ENCODE measurements at regions not wholly inside any gene's neighbourhood (a gene's known extent, or its start where the extent isn't known, plus 50 kb on each side); places are given as distances from the start of the nearest gene placed in this dataset.
"Not testable (repeated sequence)": the region's sequence is repeated elsewhere in the genome, so short reads cannot be mapped to it uniquely, and the experiment has no call there.

- Histone ChIP-seq H3K9ac (ENCODE audit: low read length) (no peak overlapping the region), H3K36me3 (ENCODE audit: control insufficient read depth, insufficient read depth, low read length) (no peaks in the 10 kb centered on the region), H3K27me3 (ENCODE audit: control insufficient read depth, insufficient read depth, low read length) (no peaks in the 10 kb centered on the region), H3K4me3 (ENCODE audit: low read length) (no peak overlapping the region), H3K4me1 (ENCODE audit: control insufficient read depth, insufficient read depth, low read length) (no peaks in the 10 kb centered on the region), H3K27ac (ENCODE audit: low read depth, low read length) (no peak overlapping the region)
Measured at GRCh38 chr4:149902242-149902641, 86.6 kb upstream of the IQCM start.

- Histone ChIP-seq H3K27me3 (ENCODE audit: control insufficient read depth, insufficient read depth, low read length) (no peaks in the 10 kb centered on the region), H3K9ac (ENCODE audit: low read length) (no peak overlapping the region), H3K27ac (ENCODE audit: low read depth, low read length) (no peak overlapping the region), H3K4me1 (ENCODE audit: control insufficient read depth, insufficient read depth, low read length) (no peaks in the 10 kb centered on the region), H3K4me3 (ENCODE audit: low read length) (no peak overlapping the region), H3K36me3 (ENCODE audit: control insufficient read depth, insufficient read depth, low read length) (no peaks in the 10 kb centered on the region)
Measured at GRCh38 chr4:149910177-149910576, 94.5 kb upstream of the IQCM start.

GRCh38 chr4:149910604-149911350 lies 95.1 kb upstream of the IQCM start:
- Histone ChIP-seq H3K27ac (ENCODE audit: low read depth, low read length) (no peak overlapping the region), H3K4me1 (ENCODE audit: control insufficient read depth, insufficient read depth, low read length) (no peaks in the 10 kb centered on the region), H3K9ac (ENCODE audit: low read length) (no peak overlapping the region), H3K4me3 (ENCODE audit: low read length) (no peak overlapping the region), H3K27me3 (ENCODE audit: control insufficient read depth, insufficient read depth, low read length) (no peaks in the 10 kb centered on the region), H3K36me3 (ENCODE audit: control insufficient read depth, insufficient read depth, low read length) (no peaks in the 10 kb centered on the region)

GRCh38 chr4:149911354-149911753 lies 95.7 kb upstream of the IQCM start:
- Histone ChIP-seq H3K9ac (ENCODE audit: low read length) (no peak overlapping the region), H3K27me3 (ENCODE audit: control insufficient read depth, insufficient read depth, low read length) (no peaks in the 10 kb centered on the region), H3K36me3 (ENCODE audit: control insufficient read depth, insufficient read depth, low read length) (no peaks in the 10 kb centered on the region), H3K4me1 (ENCODE audit: control insufficient read depth, insufficient read depth, low read length) (no peaks in the 10 kb centered on the region), H3K4me3 (ENCODE audit: low read length) (no peak overlapping the region), H3K27ac (ENCODE audit: low read depth, low read length) (no peak overlapping the region)

- no peaks in the 10 kb centered on the region for H3K27me3 ChIP-seq (ENCODE audit: control insufficient read depth, insufficient read depth, low read length)
- no peak overlapping the region for H3K27ac ChIP-seq (ENCODE audit: low read depth, low read length)
- no peak overlapping the region for H3K9ac ChIP-seq (ENCODE audit: low read length)
- no peak overlapping the region for H3K4me3 ChIP-seq (ENCODE audit: low read length)
- no peaks in the 10 kb centered on the region for H3K36me3 ChIP-seq (ENCODE audit: control insufficient read depth, insufficient read depth, low read length)
- H3K4me1 ChIP-seq (ENCODE audit: control insufficient read depth, insufficient read depth, low read length) = no peaks in the 10 kb centered on the region
Measured at GRCh38 chr4:149912000-149912399, 96.4 kb upstream of the IQCM start.

GRCh38 chr4:149914119-149915115 lies 98.8 kb upstream of the IQCM start:
- Histone ChIP-seq H3K4me3 (ENCODE audit: low read length) (no peak overlapping the region), H3K27ac (ENCODE audit: low read depth, low read length) (no peak overlapping the region), H3K4me1 (ENCODE audit: control insufficient read depth, insufficient read depth, low read length) (no peaks in the 10 kb centered on the region), H3K36me3 (ENCODE audit: control insufficient read depth, insufficient read depth, low read length) (no peaks in the 10 kb centered on the region), H3K27me3 (ENCODE audit: control insufficient read depth, insufficient read depth, low read length) (no peaks in the 10 kb centered on the region), H3K9ac (ENCODE audit: low read length) (no peak overlapping the region)

GRCh38 chr4:149915735-149916134 lies 100.1 kb upstream of the IQCM start:
- H3K9ac ChIP-seq (ENCODE audit: low read length); H3K4me1 ChIP-seq (ENCODE audit: control insufficient read depth, insufficient read depth, low read length): not testable (repeated sequence)

GRCh38 chr4:149923736-149924135 lies 108.1 kb upstream of the IQCM start:
- H3K27me3 ChIP-seq (ENCODE audit: control insufficient read depth, insufficient read depth, low read length) = no peaks in the 10 kb centered on the region

More at GRCh38 chr4:149915735-149916134, 100.1 kb upstream of the IQCM start:
- not testable (repeated sequence) for H3K4me3 ChIP-seq (ENCODE audit: low read length); H3K27me3 ChIP-seq (ENCODE audit: control insufficient read depth, insufficient read depth, low read length); H3K27ac ChIP-seq (ENCODE audit: low read depth, low read length); H3K36me3 ChIP-seq (ENCODE audit: control insufficient read depth, insufficient read depth, low read length)

GRCh38 chr4:149927514-149927913 lies 111.9 kb upstream of the IQCM start:
- Histone ChIP-seq H3K4me3 (ENCODE audit: low read length) (no peak overlapping the region), H3K27me3 (ENCODE audit: control insufficient read depth, insufficient read depth, low read length) (no peaks in the 10 kb centered on the region), H3K4me1 (ENCODE audit: control insufficient read depth, insufficient read depth, low read length) (no peaks in the 10 kb centered on the region), H3K36me3 (ENCODE audit: control insufficient read depth, insufficient read depth, low read length) (no peaks in the 10 kb centered on the region), H3K9ac (ENCODE audit: low read length) (no peak overlapping the region), H3K27ac (ENCODE audit: low read depth, low read length) (no peak overlapping the region)

More at GRCh38 chr4:149923736-149924135, 108.1 kb upstream of the IQCM start:
- Histone ChIP-seq H3K36me3 (ENCODE audit: control insufficient read depth, insufficient read depth, low read length) (no peaks in the 10 kb centered on the region), H3K4me3 (ENCODE audit: low read length) (no peak overlapping the region), H3K27ac (ENCODE audit: low read depth, low read length) (no peak overlapping the region), H3K9ac (ENCODE audit: low read length) (no peak overlapping the region), H3K4me1 (ENCODE audit: control insufficient read depth, insufficient read depth, low read length) (no peaks in the 10 kb centered on the region)

- Histone ChIP-seq H3K36me3 (ENCODE audit: control insufficient read depth, insufficient read depth, low read length) (no peaks in the 10 kb centered on the region), H3K4me1 (ENCODE audit: control insufficient read depth, insufficient read depth, low read length) (no peaks in the 10 kb centered on the region), H3K9ac (ENCODE audit: low read length) (no peak overlapping the region), H3K4me3 (ENCODE audit: low read length) (no peak overlapping the region), H3K27me3 (ENCODE audit: control insufficient read depth, insufficient read depth, low read length) (no peaks in the 10 kb centered on the region), H3K27ac (ENCODE audit: low read depth, low read length) (no peak overlapping the region)
Measured at GRCh38 chr4:149928507-149928906, 112.9 kb upstream of the IQCM start.

GRCh38 chr4:149931431-149931830 lies 115.8 kb upstream of the IQCM start:
- Histone ChIP-seq H3K27me3 (ENCODE audit: control insufficient read depth, insufficient read depth, low read length) (no peaks in the 10 kb centered on the region), H3K36me3 (ENCODE audit: control insufficient read depth, insufficient read depth, low read length) (no peaks in the 10 kb centered on the region), H3K4me3 (ENCODE audit: low read length) (no peak overlapping the region), H3K9ac (ENCODE audit: low read length) (no peak overlapping the region), H3K4me1 (ENCODE audit: control insufficient read depth, insufficient read depth, low read length) (no peaks in the 10 kb centered on the region), H3K27ac (ENCODE audit: low read depth, low read length) (no peak overlapping the region)

GRCh38 chr4:149932188-149932587 lies 116.5 kb upstream of the IQCM start:
- H3K4me1 ChIP-seq (ENCODE audit: control insufficient read depth, insufficient read depth, low read length) = no peaks in the 10 kb centered on the region
- H3K27me3 ChIP-seq (ENCODE audit: control insufficient read depth, insufficient read depth, low read length) = no peaks in the 10 kb centered on the region
- no peak overlapping the region for H3K9ac ChIP-seq (ENCODE audit: low read length)
- no peak overlapping the region for H3K4me3 ChIP-seq (ENCODE audit: low read length)
- H3K36me3 ChIP-seq (ENCODE audit: control insufficient read depth, insufficient read depth, low read length) = no peaks in the 10 kb centered on the region
- no peak overlapping the region for H3K27ac ChIP-seq (ENCODE audit: low read depth, low read length)

All from rectal smooth muscle tissue (tissue), 1 donor.